Kidney (tissue), 13 donors: ENCODE measurements at regions not wholly inside any gene's neighbourhood (a gene's known extent, or its start where the extent isn't known, plus 50 kb on each side); places are given as distances from the start of the nearest gene placed in this dataset.
A peak's percentile ranks its signal among the peaks of the same experiment; 100 is the strongest.

Experiments
- DNase-seq, 5 donors: peaks; one replicate each; pipeline ENCODE4 v3.0.0-alpha.2; 2013 to 2020
- FAIRE-seq: peaks from 2 replicates; lab custom pipeline; 2012; peaks lifted over from hg19 to GRCh38; lab: Jason Lieb, UNC
- H3K27ac ChIP-seq, 2 donors: one replicate each; pipeline ENCODE4 v1.7.0; 2013; ENCODE audit warnings: low read depth in 2 of 2, low read length in 2 of 2, inconsistent platforms in 1 of 2
- H3K27me3 ChIP-seq: one replicate; pipeline ENCODE4 v1.7.1; 2013; ENCODE audit warnings: low read length, inconsistent platforms; ENCODE audit not compliant: control insufficient read depth, insufficient read depth
- H3K36me3 ChIP-seq, 3 donors: one replicate each; pipeline versions ENCODE4 v1.7.0 to v1.7.1; 2013; ENCODE audit warnings: low read length in 3 of 3, control low read depth in 1 of 3, inconsistent platforms in 1 of 3; ENCODE audit not compliant: insufficient read depth in 3 of 3, control insufficient read depth in 2 of 3
- H3K4me1 ChIP-seq, 3 donors: one replicate each; pipeline versions ENCODE4 v1.7.0 to v1.7.1; 2013; ENCODE audit warnings: low read length in 3 of 3, inconsistent platforms in 1 of 3, low read depth in 1 of 3; ENCODE audit not compliant: control insufficient read depth in 2 of 3, insufficient read depth in 2 of 3
- H3K4me3 ChIP-seq, 3 donors: one replicate each; pipeline versions ENCODE4 v1.7.0 to v1.8.1; 2013; ENCODE audit warnings: low read length in 3 of 3, control low read depth in 1 of 3, inconsistent platforms in 1 of 3
- H3K9ac ChIP-seq, 3 donors: one replicate each; pipeline versions ENCODE4 v1.7.0 to v1.7.1; 2013; ENCODE audit warnings: low read length in 3 of 3, control low read depth in 1 of 3, inconsistent platforms in 1 of 3
- H3K9me3 ChIP-seq, 3 donors: one replicate each; pipeline versions ENCODE4 v1.7.0 to v1.7.1; 2013; ENCODE audit warnings: low read length in 3 of 3, control low read depth in 1 of 3, inconsistent platforms in 1 of 3; ENCODE audit not compliant: control insufficient read depth in 2 of 3, insufficient read depth in 1 of 3
- intact Hi-C: fragments of 100-400 bp; cut with DNase I; formaldehyde crosslinking; loops from one replicate; pipeline ENCODE4 v1.11.1; 2022
- TF ChIP-seq, protein P1 (sequence below): IDR thresholded peaks from 3 replicates; pipeline ENCODE4 v1.5.1; 2012; ENCODE audit warnings: mild to moderate bottlenecking, moderate library complexity, borderline replicate concordance; ENCODE audit not compliant: insufficient read depth; ENCODE audit errors: extremely low read depth
- donor health status: control.
- donor health status: control.
- donor health status: control.
- donor health status: control.
- donor health status: control.
- donor health status: DM: yes; HTN: yes; CAD: no.
- donor health status: Normal renal cell carcinoma (clear cell type).

DNA sequence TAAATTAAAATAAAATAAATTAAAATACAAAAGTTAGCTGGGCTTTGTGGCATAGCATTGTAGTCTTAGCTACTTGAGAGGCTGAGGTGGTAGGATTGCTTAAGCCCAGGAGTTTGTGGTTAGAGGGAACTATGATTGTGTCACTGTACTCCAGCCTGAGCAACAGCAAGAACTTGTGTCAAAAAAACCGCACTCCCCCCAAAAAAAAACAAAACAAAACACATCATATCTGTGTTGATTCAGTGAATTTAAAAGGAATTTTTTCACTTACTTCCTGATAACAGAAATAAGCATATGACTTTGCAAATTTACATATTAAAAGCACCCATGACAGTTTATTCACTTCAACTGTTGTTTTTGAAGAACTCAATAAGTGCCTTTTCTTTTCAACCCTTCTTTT lies 68.1 kb upstream of the PELI1 start:
- H3K4me1 ChIP-seq = peaks cover 0 to 4% (median 0%) of the 10 kb centered on the region in 3 donors
- DNase-seq = no peak
- no peak for FAIRE-seq
- no peaks in the 10 kb centered on the region for H3K27me3 ChIP-seq
- H3K27ac ChIP-seq = no peak overlapping the region
- TF ChIP-seq, protein P1, sequence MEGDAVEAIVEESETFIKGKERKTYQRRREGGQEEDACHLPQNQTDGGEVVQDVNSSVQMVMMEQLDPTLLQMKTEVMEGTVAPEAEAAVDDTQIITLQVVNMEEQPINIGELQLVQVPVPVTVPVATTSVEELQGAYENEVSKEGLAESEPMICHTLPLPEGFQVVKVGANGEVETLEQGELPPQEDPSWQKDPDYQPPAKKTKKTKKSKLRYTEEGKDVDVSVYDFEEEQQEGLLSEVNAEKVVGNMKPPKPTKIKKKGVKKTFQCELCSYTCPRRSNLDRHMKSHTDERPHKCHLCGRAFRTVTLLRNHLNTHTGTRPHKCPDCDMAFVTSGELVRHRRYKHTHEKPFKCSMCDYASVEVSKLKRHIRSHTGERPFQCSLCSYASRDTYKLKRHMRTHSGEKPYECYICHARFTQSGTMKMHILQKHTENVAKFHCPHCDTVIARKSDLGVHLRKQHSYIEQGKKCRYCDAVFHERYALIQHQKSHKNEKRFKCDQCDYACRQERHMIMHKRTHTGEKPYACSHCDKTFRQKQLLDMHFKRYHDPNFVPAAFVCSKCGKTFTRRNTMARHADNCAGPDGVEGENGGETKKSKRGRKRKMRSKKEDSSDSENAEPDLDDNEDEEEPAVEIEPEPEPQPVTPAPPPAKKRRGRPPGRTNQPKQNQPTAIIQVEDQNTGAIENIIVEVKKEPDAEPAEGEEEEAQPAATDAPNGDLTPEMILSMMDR = no peak
- no peak overlapping the region for H3K4me3 ChIP-seq
- H3K9ac ChIP-seq = no peak overlapping the region
- H3K36me3 ChIP-seq = no peaks in the 10 kb centered on the region
- no peaks in the 10 kb centered on the region for H3K9me3 ChIP-seq
- intact Hi-C loops = no loop called here

DNA sequence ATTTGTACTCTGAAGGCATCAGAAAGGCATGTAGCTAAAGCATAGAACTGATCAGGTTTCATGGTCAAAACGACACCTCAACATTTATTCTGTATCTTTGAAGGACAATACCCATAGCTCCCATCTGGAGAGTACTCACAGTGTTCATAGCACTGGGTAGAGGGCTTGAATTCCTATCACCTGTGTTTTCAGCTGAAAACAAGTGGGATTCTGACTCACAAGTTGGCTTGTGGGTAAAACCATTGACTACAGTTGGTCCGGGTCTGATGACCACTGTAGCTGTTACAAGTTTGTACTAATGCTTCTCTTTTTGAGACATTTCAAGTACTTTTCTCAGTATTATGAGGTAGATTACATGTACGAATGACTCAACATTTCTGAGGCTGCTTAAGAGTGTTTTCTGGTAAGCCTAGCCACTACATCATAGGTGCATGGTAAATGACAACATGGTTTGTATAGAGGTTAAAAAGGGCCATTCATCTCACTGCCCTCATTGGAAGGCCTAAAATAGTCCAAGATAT lies 68.6 kb upstream of the PELI1 start:
- H3K27me3 ChIP-seq = no peaks in the 10 kb centered on the region
- no peak for FAIRE-seq
- H3K4me1 ChIP-seq = peaks cover 0 to 4% (median 0%) of the 10 kb centered on the region in 3 donors
- H3K9ac ChIP-seq = no peak overlapping the region
- H3K4me3 ChIP-seq = no peak overlapping the region
- TF ChIP-seq, protein P1 = no peak
- H3K36me3 ChIP-seq = no peaks in the 10 kb centered on the region
- H3K27ac ChIP-seq = no peak overlapping the region
- intact Hi-C loops = no loop called here
- H3K9me3 ChIP-seq = no peaks in the 10 kb centered on the region
- no peak for DNase-seq

DNA sequence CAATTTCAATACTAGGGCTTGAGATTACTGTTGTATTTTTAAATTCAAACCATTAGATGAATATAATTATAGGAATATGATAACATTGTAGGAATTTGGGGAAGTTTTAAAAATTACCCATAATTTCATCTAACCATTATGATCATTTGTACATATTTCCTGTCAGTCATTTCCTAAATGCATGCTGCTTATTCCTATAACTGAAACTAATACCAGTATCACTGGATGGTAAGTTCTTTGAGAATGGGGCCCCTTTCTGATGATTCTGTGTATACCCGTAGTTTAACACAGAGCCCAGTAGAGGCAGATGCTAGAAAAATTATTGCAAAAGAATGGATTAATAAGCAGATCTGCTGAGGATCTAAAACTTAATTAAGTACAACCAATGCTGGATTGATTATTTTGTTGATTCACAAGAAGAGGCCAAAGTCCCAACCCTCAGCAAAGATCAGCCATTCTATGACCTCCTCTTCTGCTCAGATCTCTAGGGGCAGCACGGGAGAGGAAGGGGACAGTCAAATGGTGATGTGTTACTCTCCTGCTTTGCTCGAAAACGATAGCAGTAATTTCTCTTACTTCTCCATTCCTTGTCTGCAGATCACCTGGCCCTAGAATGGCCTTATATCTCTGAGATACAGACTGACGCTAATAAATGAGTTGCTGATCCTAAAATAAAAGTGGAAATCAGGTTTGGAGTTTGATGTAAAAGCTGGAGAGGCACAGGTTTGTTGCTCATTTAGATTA lies 69.5 kb upstream of the PELI1 start:
- FAIRE-seq (no peak), DNase-seq (no peak)
- no peak overlapping the region for H3K4me3 ChIP-seq
- peak overlapping the region in 1 of 2 donors; percentile 3 for H3K27ac ChIP-seq
- intact Hi-C loops = no loop called here
- H3K36me3 ChIP-seq = no peaks in the 10 kb centered on the region
- no peaks in the 10 kb centered on the region for H3K27me3 ChIP-seq
- no peak overlapping the region for H3K9ac ChIP-seq
- no peaks in the 10 kb centered on the region for H3K9me3 ChIP-seq
- peaks cover 0 to 4% (median 0%) of the 10 kb centered on the region in 3 donors for H3K4me1 ChIP-seq
- TF ChIP-seq, protein P1 = no peak
